NCI-H526 treated with DMSO at 0.1 percent for 48 hours (cell line): ENCODE measurements at regions not wholly inside any gene's neighbourhood (a gene's known extent, or its start where the extent isn't known, plus 50 kb on each side); places are given as distances from the start of the nearest gene placed in this dataset.
"Not testable (repeated sequence)": the region's sequence is repeated elsewhere in the genome, so short reads cannot be mapped to it uniquely, and the experiment has no call there.

ENCODE experiments used
- DNase-seq: peaks from one replicate; lab custom pipeline; 2025; lab: John Stamatoyannopoulos, UW

DNA sequence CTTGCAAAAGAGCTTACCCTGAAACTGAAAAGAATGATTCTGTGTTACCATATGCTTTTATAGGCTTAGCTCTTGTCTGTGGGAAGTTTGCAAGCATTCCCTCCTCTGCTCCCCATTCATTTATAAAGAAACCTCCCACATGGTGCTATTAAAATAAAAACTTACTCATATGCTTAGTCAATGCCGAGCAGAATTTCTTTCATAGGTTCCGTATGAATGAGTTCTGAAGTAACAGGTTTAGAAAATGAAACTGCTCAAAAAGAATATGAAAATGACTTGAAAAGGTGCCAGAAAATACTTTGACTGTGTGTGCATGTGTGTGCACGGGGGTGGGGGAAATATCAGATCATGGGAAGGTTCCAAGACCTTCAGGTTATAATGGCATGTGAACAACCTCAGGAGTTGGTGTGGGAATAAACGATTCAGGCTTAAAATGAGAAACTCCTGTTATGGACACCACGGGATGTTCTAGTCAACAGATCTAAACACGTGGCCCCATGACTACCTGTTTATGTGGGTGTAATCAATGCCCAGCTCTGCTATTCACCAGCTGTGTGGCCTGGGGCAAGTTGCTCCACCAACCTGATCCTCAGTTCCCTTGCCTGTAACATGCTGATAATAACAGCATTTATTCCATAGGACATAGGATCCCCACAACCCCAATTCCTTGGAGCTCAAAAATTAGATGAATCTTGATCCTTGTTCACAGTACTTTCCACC lies 293.7 kb upstream of the PLGLB1 start:
- DNase-seq: not testable (repeated sequence)

DNA sequence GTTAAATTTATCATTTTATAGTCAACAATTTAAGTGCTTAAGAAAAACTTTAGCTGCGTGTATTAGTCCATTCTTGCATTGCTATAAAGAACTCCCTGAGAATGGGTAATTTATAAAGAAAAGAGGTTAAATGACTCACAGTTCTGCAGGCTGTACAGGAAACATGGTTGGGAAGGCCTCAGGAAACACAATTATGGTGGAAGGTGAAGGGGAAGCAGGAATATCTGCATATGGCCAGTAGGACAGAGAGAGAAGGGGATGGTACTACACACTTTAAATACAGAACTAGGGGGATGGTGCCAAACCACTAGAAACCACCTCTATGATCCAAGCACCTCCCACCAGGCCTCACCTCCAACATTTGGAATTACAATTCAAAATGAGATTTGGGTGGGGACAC lies 295.5 kb upstream of the PLGLB1 start:
- not testable (repeated sequence) for DNase-seq

DNA sequence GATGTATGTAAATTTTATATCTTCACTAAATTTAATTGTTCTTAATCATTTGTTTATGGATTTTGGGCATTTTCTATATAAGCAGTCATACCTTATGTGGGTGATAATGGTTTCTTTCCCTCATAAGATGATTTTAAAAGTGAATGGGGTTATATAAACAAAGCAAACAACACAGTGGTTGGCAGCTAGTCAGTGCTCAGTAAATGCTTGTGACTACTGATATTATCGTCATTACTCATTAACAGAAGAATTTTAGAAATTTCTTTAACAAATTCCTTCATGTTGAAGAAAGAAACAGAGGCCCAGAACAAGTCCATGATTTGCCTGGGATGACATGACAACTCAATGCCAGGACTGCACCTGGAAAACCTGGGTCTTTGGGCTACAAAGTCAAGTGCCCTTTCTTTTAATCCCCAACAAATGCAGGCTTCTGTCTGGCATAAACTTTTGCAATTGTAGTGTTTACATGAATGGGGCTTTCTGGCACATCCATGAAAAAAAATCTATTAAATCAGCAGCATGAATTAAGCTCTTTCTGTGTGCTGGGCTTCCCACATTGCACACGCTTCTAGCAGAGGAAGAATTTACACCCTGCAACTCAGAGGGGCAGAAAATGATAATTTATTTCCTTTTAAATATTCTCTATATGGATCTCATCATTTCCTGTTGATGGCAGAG lies 297.3 kb upstream of the PLGLB1 start:
- not testable (repeated sequence) for DNase-seq

DNA sequence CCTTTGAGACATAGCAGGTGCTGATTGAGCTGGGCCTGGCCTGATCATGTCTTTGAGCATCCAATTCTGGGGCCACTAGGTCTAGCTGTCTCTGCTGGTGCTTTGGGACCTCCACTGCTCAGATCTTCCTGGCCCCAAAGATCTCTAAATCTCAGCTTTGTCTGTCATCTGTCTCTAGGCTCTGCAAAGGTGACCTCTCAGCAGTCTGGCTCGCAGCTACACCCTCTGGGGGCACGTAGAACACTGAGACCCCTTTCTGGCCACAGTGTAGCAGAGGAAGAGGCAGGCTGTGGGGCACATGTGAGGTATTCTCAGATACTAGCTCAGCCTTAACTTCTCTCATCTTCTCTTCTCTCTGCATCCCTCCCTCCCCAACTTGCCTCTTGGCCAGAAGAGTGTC lies 298.1 kb upstream of the PLGLB1 start:
- DNase-seq: not testable (repeated sequence)

DNA sequence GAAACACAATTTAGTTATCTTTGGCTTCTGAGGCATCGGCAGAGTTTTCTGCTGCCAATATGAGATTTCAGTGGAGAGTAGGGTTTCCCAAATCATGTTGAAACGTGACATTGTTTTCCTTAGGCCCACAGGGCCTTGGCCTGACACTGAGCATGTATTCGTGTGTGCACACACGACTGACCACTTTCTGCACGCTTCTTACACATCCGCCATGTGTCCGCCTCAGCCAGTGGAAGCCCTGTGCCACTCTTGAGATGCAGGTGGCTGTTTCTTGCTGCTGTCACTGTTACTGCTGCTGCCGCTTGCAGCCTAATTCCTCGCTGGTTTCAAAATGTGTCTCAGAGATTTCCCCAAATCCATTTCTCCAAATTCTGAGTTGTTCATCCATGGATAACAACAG lies 299.6 kb upstream of the PLGLB1 start:
- DNase-seq: not testable (repeated sequence)

DNA sequence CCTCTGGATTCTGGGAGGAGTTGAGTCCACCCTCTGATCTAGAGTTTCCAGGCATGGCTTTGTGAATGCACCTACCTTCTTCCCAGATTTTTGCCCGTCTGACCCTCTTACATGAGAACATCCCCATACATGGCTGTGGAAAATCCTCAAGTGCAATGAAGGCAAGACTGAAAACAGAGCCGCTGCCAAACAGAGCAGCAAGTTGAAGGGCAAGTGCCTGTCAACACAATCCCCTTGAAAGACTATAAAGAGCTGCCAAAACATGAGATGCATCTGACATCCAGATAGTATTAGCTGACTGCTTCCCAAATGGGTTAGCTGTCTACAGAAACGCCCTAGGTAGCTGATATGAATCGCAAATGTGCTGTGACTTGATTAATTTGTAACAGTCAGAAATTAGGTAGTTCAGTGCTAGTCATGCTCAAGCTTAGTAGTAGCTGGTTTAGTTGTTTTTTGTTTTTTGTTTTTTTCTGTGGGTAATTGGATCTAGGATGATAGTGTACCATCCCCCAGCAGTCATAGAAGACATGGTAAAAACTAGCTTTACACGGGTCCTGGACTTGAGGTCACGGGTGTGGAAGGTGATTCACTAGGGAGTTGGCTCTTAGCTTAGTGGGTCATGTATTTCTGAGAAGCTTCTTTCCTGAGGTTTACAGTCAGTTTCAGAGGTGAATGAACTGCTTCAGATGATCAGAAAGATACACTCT lies 302.8 kb upstream of the PLGLB1 start:
- not testable (repeated sequence) for DNase-seq

DNA sequence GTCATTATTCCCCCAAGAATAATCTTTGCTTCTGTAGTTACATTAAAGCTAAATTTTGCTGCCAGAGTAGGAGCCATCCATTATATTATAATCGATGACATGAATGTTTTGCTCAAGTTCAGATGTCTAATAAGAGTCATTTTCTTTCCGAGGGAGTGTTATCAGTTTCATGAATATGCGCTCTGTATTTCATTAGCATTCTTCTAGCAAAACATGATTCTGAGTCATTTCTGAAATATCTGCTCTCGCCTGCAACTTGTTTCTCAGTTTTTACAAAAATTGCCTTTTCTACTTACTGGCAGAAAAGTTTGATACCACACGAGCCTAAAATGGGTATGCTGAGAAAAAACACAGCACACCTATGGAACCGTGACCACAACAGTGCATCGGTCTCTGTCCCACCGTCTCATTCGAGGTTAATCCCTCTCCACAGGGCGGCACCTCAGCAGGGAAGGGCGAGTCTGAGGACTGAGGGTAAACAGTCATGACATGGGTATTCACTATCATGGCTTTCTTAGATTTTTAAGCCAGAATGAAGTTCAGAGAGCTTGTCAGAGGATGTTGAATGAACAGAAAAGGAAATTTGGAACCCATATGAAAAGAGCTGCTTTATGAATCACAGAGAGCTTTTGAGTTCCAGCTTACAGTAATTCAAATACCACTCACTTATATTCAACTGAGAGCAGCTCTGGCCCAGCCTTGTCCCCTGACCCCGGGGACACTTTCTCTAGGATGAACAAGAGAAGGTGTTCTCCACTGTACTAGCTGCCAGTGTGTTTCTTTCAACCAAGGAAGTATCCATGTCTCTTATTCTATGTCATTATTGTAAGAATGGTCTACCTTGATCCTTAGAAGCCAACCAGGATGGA lies 303.6 kb upstream of the PLGLB1 start:
- DNase-seq: not testable (repeated sequence)

DNA sequence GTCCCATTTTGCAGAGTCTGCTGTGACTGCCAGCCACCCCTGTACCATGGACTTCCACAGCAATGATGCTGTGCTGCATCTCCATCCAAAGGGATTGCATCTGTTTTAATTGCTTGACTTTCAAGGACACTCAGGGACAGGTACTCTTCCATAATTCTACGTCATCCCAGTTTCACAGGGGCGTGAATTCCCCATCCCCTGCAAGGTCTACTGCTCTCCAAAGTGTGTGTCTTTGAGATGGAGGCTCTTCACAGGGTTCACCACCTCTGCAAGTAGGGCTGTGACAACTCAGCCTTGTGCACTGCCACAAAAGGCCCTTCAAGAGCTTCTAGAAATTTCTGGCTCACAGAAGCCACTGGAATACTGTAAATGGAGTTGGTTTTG lies 304.3 kb upstream of the PLGLB1 start:
- DNase-seq: not testable (repeated sequence)

DNA sequence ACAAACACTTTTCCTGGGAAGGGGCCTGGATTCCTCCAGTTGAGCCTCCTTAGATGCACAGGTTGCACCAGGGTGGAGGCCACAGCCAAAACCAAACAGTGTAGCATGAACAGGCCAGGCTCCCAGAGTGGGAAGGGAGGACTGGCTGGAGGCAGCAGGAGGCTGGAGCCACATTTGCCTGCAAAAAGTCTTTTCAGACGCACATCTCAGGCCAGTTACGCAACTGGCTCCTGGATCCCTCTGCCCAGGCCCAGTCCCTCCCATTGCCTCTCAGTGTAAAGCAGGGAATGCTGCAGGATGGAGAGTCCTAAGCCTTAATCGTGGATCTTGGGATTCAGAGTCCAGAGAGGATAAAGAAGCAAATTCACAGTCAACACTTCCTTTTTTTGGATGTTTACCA lies 305.1 kb upstream of the PLGLB1 start:
- not testable (repeated sequence) for DNase-seq

DNA sequence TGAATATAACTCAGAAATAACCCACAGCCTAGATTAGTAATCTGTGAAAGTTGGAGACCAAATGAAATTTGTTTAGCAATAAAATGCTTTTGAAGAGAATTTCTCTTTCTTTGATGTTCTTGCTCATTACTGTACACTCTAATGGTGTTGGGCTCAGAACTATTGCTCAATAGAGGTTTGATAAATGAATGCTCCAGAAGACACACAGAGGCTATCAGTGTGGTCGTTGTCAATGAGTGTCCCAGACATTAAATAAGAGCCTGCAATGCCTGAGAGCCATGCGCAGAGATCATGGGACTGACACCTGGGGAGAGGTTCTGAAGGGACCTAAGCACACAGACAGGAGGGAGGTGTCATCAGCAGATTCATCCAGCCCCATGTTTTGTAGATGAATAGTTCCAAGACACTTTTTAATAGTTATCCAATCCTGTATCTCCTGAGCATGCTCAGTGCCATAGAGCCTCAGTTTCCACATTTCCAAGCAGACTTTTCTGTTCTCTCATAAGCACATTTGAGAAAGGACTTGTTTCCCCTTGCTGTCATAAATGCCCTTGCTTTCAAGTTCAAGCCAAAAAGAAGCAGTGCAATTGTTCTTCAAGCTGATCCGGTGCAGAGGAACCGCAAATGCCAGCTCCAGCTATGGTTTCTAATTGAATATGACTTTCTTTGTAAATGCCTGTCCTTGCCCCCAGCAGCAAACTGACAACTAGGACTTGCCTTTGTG lies 306.2 kb upstream of the PLGLB1 start:
- DNase-seq: not testable (repeated sequence)

DNA sequence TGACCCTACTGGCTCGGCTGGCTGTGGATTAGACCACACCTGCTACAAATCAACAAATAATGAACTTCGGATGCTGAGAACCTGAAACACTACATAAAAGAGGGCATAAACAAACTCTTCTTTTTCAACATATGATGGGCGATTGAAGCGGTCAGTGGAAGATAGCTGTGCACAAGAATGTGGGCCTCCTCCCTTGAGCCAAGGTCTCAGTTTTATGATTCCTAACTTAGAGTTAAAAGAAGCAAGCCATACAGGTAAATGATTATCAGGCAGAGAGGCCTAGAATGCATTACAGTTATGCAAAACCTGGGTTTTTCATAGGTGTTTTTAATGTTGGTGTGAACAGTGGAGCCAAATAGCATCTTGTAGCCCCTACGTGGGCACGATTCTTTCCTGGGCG lies 307.9 kb upstream of the PLGLB1 start:
- DNase-seq: not testable (repeated sequence)

DNA sequence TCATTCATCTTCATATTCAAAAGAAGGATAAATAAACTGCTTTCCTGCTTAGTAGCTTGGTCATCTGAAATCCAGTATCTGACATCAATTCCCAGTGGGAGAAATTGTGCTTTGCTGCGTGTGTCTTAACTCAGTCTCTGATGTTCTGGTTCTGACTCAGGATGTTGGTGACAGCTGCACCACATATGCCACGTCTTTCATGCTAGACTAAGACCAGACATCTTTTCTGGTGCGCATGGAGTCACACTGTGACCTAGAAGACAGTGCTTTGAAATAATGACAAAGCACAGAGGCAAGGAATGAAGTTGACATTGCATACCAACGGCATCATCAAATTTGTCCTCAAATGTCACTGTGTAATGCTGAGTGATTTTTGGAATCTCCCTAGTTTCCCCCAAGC lies 308.8 kb upstream of the PLGLB1 start:
- DNase-seq: not testable (repeated sequence)

DNA sequence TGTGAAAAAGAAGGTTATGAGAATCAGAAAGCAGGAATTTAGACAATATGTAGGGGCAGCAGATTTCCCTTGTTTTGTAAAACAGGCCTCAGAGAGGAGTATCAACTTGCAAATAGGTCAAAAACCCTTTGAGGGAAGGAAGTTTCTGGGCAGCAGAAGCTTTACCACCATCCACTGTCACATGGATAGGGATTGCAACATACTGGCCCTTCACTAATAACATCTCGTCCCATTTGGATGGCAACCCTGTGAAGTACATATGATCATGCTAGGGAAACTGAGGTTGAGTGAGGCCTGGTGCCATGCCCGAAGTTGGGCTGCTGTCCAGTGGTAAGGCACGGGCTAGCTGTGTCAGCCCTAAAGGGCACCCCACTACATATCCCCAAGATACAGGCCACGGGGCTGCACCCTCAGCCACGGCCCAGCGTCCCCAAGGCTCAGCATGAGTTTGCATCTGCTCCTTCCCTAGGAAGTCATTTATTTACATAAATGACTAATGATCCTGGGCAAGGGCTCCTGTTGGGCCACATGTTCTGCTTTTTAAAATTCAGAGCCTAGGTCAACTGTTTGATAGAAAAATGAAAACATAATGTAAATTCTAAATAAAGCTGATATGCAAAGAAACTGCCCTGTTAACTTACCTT lies 310.4 kb upstream of the PLGLB1 start:
- DNase-seq: not testable (repeated sequence)

DNA sequence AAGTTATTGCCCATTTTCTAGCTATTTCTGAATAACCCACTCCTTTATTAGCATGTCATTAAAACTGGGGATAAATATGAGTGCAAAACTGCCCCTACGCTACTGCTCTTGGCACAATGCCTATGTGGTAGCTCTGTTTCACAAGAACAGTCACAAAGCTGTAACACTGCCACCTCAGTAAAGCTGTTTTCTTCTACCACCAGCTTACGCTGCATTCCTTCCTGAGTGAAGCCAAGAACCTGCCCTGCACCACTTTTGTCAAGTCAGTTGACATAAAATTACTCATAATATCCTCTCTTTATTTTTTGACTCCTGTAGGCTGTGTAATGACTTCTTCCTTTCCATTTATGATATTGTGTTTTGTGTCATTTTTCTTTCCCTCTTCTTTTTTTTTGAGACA lies 313.2 kb upstream of the PLGLB1 start:
- not testable (repeated sequence) for DNase-seq

DNA sequence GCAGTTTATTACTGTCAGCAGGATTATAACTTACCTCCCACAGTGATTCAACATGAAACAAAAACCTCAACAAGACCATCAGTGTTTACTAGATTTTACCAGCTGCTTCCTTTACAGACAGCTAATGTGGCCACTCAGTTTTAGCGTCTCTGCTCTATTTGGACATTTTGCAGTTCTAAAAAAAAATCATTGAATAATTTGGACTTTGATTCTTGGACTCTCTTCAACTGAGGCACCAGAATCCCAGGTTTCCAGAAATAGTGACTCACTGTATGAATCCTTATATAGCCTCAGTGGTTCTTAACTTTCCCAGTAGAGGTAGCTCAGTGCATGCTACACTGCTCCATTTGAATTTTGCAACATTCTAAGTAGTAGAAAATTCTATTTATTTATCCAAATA lies 317.4 kb upstream of the PLGLB1 start:
- DNase-seq: not testable (repeated sequence)

DNA sequence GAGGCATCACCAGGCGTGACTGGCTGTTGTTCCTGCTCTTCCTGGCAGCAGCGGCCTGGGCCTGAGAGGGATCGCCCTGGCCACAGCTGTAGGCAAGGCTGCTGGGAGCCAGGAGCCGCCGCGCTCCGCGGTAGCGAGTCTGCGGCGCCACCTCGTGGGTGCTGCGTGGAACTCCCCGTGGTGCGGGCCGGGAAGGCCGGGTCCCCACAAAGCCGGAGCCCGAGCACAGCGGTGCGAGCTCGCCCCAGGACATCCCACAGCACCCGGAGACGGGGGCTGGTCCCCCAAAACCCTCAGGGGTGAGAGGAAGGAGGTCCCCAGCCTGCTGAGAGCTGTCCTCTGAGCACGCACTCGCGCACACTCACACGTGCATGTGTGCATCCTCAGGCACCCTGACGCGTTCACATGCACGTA lies 320.0 kb upstream of the PLGLB1 start:
- DNase-seq: not testable (repeated sequence)

DNA sequence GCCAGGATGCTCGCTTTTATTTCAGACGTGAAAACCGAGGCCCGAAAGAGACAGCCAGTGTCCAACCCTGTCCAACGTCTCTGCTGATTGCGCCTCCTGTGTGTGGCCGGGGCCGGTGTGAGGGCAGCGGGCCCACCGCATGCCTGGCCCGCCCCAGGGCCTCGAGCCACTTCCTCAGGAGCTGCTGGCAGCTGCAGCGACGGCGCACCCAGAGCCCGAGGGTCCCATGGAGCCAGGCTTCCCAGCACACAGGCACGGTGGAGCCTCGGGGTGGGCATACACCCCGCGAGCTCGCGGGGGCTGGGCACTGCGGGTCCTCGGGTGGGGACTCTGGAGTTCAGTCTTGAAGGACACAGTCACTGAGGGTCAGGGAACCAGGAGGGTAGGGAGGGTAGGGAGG lies 320.5 kb upstream of the PLGLB1 start:
- not testable (repeated sequence) for DNase-seq

DNA sequence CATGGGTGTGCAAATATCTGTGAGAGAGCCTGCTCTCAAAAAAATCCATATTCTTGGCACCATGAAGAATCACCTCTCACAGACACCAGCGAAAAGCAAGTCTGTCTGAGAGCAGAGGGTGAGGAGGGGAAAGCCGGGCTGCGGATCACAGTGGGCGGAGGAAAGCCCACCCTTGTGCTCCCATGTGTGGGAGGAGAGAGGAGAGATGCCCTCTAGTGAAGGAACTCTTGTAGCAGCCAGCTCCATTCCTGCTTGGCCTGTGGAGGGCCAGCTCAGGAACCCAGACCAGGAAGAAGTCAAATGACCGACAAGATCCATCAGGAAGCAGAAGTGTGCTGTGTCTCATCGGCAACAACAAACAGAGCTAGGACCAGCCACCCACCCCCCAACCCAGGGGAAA lies 321.7 kb upstream of the PLGLB1 start:
- not testable (repeated sequence) for DNase-seq

DNA sequence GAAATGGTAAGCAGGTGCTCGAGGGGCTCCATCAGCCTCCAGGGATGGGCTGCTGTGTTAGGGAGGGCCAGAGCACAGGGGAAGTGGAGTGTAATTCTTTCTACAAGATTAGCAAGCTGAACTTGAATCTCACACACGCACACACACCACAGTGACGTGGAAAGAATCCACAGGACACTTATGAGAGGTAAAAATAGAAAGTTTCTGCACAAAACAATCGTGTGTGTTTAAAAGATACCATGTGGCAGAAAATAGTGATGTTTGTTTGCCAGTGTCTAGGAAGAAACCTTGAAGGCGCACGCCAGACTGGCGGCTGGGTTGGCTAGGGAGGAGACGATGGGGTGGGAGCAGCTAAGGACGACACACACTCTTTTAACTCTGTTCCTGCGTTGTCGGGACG lies 323.6 kb upstream of the PLGLB1 start:
- DNase-seq: not testable (repeated sequence)

DNA sequence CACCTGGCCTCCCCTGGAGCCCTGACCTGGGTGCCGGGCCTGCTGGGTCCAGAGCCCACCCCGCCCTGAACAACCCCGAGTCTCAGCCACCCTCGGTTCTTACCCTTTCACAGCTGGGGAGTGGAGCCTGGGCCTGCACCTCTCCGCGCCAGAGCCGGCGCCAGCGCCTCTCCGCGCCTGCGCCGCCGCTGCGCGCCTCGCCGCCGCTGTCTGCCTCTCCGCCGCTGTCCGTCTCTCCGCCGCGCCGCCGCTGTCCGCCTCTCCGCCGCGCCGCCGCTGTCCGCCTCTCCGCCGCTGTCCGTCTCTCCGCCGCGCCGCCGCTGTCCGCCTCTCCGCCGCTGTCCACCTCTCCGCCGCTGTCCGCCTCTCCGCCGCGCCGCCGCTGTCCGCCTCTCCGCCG lies 326.9 kb upstream of the PLGLB1 start:
- not testable (repeated sequence) for DNase-seq

DNA sequence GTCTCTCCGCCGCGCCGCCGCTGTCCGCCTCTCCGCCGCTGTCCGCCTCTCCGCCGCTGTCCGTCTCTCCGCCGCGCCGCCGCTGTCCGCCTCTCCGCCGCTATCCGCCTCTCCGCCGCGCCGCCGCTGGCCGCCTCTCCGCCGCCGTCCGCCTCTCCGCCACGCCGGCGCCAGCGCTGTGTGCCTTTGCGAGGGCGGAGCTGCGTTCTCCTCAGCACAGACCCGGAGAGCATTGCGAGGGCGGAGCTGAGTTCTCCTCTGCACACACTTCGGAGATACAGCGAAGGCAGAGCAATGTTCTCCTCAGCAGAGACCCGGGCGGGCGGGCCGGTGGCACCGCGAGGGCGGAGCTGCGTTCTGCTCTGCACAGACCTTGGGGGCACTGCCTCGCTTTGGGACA lies 327.4 kb upstream of the PLGLB1 start:
- not testable (repeated sequence) for DNase-seq
